GM20000 (cell line): ENCODE measurements at regions not wholly inside any gene's neighbourhood (a gene's known extent, or its start where the extent isn't known, plus 50 kb on each side); places are given as distances from the start of the nearest gene placed in this dataset.
"Not testable (repeated sequence)": the region's sequence is repeated elsewhere in the genome, so short reads cannot be mapped to it uniquely, and the experiment has no call there.

Experiments used
- DNase-seq: peaks from one replicate; pipeline ENCODE4 v3.0.0; 2012; ENCODE audit warnings: low spot score
- TF ChIP-seq, protein P1 (sequence below): IDR thresholded peaks from 2 replicates; pipeline ENCODE4 v1.5.1; 2012; ENCODE audit warnings: mild to moderate bottlenecking, control low read depth; ENCODE audit errors: extremely low read depth, missing control alignments

DNA sequence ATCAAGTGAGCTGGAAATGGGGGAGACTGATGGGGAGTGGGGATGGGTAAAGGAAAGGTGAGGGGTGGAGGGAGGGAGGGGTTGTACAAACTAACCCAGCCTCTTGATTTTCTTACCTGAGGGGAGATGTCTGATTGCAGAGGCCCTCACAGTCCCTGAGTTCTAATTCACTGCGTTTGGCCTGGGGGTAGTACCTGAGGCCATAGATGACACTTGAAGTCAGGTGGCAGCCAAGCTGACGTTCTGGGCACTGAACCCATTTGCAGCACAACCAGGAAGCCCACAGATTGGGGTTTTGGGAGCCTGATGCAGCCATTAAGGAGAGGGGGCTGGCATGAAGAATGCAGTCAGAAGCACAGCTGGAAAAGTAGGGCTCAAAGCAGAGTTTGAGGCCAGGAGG lies 153.8 kb upstream of the DTNBP1 start:
- DNase-seq = no peak
- TF ChIP-seq, protein P1, sequence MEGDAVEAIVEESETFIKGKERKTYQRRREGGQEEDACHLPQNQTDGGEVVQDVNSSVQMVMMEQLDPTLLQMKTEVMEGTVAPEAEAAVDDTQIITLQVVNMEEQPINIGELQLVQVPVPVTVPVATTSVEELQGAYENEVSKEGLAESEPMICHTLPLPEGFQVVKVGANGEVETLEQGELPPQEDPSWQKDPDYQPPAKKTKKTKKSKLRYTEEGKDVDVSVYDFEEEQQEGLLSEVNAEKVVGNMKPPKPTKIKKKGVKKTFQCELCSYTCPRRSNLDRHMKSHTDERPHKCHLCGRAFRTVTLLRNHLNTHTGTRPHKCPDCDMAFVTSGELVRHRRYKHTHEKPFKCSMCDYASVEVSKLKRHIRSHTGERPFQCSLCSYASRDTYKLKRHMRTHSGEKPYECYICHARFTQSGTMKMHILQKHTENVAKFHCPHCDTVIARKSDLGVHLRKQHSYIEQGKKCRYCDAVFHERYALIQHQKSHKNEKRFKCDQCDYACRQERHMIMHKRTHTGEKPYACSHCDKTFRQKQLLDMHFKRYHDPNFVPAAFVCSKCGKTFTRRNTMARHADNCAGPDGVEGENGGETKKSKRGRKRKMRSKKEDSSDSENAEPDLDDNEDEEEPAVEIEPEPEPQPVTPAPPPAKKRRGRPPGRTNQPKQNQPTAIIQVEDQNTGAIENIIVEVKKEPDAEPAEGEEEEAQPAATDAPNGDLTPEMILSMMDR = no peak

DNA sequence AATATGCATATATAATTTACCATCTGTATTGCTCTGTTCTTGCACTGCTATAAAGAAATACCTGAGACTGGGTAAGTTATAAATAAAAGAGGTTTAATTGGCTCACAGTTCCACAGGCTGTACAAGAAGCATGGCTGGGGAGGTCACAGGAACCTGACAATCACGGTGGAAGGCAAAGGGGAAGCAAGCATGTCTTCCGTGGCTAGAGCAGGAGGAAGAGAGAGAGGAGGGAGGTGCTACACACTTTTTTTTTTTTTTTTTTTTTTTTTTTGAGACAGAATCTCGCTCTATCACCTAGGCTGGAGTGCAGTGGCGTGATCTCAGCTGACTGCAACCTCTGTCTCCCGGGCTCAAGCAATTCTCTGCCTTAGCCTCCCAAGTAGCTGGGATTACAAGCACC lies 150.9 kb upstream of the DTNBP1 start:
- not testable (repeated sequence) for DNase-seq

DNA sequence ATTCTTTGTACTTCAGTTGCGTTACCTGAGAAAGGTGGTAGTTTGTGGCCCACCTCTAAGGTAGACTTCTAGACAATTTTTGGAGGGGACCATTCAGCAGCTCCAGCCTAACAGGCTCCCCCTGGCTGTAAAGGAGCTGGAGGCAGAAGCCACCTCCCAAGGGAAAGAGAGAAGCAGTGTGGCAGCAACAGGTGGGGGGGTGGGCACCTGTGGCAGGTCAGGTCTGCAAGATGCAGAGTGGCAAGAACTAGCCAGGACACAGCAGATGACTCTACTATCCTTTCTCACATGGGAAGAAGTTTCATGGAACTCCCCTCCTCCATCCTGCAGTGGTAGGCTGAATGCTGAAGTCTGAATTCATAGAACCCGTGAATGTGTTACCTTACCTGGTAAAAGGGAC lies 148.3 kb upstream of the DTNBP1 start:
- DNase-seq = no peak
- TF ChIP-seq, protein P1 = no peak

DNA sequence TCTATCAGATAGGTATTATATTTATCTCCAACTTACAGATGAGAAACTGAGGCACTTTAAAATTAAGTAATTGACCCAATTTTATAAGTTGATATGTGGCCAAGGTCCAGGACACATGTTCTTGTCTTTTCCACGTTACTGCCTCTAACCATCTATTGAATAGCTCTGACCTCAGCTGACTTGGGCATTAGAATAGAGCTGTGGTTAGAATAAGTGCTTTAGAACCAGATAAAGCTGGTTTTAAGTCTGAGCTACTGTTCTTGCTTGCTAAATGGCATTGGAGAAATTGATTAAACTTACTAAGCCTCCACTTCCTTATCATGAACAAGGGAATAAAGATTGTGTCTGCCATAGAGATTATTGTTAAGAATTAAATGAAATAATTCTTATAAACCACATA lies 147.8 kb upstream of the DTNBP1 start:
- no peak for DNase-seq
- TF ChIP-seq, protein P1 = no peak

DNA sequence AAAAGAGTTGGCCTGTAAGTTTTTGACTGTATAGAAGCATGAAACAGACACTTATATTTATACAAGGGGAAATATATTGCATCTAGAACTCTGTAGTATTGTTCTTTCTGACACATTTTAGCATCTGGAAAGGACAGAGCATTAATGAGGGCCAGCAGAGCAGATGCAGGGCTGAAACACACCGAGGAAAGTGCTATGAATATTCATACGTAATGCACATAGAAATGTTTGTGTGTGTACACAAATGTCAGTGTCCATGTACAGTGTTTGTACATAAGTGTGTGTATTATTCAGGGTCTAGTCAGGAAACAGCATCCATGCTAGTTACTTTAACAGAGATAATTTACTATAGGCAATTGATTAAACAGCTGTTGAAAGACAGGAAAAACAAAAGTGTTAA lies 146.5 kb upstream of the DTNBP1 start:
- TF ChIP-seq, protein P1 = no peak
- no peak for DNase-seq

DNA sequence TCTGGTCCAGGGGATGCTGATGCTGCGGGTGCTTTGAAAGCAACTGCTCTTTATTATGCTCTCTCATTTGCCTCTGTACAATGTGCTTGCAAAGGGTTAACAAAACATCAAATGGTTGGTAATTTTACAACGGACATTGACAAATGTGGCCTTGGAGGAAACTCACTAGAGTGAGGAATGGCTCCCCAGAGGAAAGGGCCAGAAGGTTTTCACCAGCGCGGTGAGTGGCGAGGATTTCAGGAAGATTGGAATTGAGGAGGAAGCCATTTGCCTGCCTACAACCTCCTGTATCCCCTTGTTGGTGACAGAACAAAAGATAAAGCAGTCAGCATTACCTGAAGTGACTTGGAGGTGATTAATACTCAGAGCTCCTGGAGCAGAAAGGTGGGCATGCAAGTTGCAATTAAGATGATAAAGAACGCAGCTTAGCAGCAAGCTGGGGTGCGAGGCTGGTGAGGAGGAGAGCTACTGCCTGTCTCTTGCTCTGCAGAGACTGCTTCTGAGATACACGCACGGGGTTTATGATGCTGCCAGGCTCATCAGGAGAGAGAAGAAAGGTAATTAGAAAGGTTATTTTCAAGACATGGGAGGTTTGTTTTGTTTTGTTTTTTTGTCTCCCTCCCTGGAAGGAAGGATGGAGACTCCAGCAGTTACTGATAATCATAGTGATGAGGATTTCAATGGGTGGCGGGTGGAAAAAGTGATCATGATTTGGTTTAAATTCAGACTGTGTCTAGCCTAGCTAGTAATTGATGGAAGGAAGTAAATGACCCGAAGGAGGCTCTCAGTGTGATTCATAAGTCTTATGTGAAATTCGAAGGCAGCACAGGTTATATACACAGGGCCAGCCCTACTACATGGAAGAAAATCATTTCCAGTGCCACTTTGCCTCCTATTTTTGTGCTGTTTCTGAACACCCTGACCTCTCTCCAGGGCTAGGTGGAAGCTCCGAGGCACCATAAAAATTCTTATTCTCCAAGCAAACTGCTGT lies 141.6 kb upstream of the DTNBP1 start:
- TF ChIP-seq, protein P1 = no peak

DNA sequence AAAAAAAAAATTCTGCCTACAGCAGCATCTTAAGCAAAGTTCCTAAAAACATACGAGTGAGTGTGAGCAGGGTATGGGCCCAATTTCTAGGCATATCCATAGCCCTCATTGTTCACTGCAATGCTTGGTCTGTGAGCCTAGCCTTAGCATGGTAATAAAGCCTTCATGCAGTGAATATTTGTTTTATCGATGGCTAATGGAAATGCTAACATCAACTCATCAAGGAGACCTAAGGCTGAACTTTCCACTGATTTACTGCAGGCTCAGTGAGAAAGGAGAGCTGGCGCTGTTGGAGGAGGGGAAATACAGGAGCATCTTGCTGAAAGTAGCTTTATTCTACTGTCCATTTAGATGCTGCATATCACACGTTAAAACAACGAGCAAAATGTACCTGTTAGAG lies 139.6 kb upstream of the DTNBP1 start:
- TF ChIP-seq, protein P1 = no peak
- no peak for DNase-seq

More for the DNA sequence above, 141.6 kb upstream of the DTNBP1 start:
- no peak for DNase-seq

DNA sequence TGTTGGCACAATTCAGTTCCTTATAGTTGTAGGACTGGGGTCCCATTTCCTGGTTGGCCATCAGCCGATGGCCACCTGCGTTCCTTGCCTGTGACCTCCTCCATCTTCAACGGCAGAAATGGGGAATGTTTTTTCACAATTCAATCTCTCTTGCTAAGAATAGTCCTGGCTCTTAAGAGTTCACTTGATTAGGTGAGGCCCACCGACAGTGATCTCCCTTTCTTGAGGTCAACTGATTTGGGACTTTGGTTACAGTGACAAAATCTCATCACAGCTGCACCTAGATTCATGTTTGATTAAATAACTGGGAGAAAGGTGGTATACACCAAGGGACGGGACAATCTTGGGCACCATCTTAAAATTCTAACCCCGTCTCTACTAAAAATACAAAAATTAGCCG lies 139.1 kb upstream of the DTNBP1 start:
- TF ChIP-seq, protein P1 = no peak
- DNase-seq = no peak
